DOHH2 (cell line): ENCODE measurements at regions not wholly inside any gene's neighbourhood (a gene's known extent, or its start where the extent isn't known, plus 50 kb on each side); places are given as distances from the start of the nearest gene placed in this dataset.

Experiments
- H3F3A ChIP-seq: fragments of 200-600 bp; sonication (generic), shearing (Covaris generic); 2 replicates; pipeline ENCODE4 v1.6.0; 2016; ENCODE audit warnings: antibody characterized with exemption, mild to moderate bottlenecking; ENCODE audit not compliant: control insufficient read depth, insufficient read depth
- H3K27ac ChIP-seq: fragments of 200-600 bp; sonication (generic); 2 replicates; pipeline ENCODE4 v1.5.1; 2014; ENCODE audit warnings: low read depth, mild to moderate bottlenecking, low read length, moderate library complexity
- H3K27me3 ChIP-seq: fragments of 200-600 bp; sonication (generic); 2 replicates; pipeline ENCODE4 v1.6.1; 2014; ENCODE audit warnings: mild to moderate bottlenecking, low read length, mixed read lengths; ENCODE audit not compliant: control insufficient read depth
- H3K36me3 ChIP-seq: fragments of 200-600 bp; sonication (generic); 2 replicates; pipeline ENCODE4 v1.6.1; 2014; ENCODE audit warnings: mild to moderate bottlenecking, low read length, moderate library complexity, mixed read lengths; ENCODE audit not compliant: control insufficient read depth
- H3K4me1 ChIP-seq: fragments of 200-600 bp; sonication (generic); 2 replicates; pipeline ENCODE4 v1.6.1; 2014; ENCODE audit warnings: mild to moderate bottlenecking, low read length, mixed read lengths; ENCODE audit not compliant: control insufficient read depth
- H3K4me2 ChIP-seq: fragments of 200-600 bp; sonication (generic); 2 replicates; pipeline ENCODE4 v1.6.0; 2014; ENCODE audit warnings: mild to moderate bottlenecking, low read length, moderate library complexity
- H3K4me3 ChIP-seq: fragments of 200-600 bp; sonication (generic); 2 replicates; pipeline ENCODE4 v1.5.1; 2014; ENCODE audit warnings: mild to moderate bottlenecking, low read length, mixed read lengths
- H3K79me2 ChIP-seq: fragments of 200-600 bp; sonication (generic); 2 replicates; pipeline ENCODE4 v1.6.1; 2014; ENCODE audit warnings: mild to moderate bottlenecking, low read length, mixed read lengths; ENCODE audit not compliant: control insufficient read depth
- H3K9me2 ChIP-seq: fragments of 200-600 bp; sonication (generic); replicated peaks from 2 replicates; pipeline ENCODE4 v1.6.1; 2014; ENCODE audit warnings: mild to moderate bottlenecking, low read length, mixed read lengths; ENCODE audit not compliant: control insufficient read depth
- H3K9me3 ChIP-seq: fragments of 200-600 bp; sonication (generic); 2 replicates; pipeline ENCODE4 v1.6.1; 2014; ENCODE audit warnings: antibody characterized with exemption, low read length, mixed read lengths; ENCODE audit not compliant: control insufficient read depth, insufficient read depth
- H4K20me1 ChIP-seq: fragments of 200-600 bp; sonication (generic); 2 replicates; pipeline ENCODE4 v1.6.0; 2014; ENCODE audit warnings: low read depth, mild to moderate bottlenecking, antibody characterized with exemption, low read length, moderate library complexity; ENCODE audit not compliant: control insufficient read depth, insufficient read depth
- CTCF ChIP-seq: fragments of 200-600 bp; sonication (generic); IDR thresholded peaks from one replicate; pipeline ENCODE4 v1.5.1; 2014; ENCODE audit warnings: antibody characterized with exemption, mild to moderate bottlenecking, low read depth, low read length; ENCODE audit not compliant: poor library complexity, severe bottlenecking
- EZH2phosphoT487 ChIP-seq: fragments of 200-600 bp; sonication (generic); IDR thresholded peaks from 2 replicates; pipeline ENCODE4 v1.6.1; 2017; ENCODE audit warnings: borderline replicate concordance, mild to moderate bottlenecking, antibody characterized with exemption, low read length, moderate library complexity, mixed read lengths

GRCh38 chr2:167438206-167438605 is 549.9 kb downstream of the XIRP2 start:
- no peak for TF ChIP-seq CTCF
- no peak for TF ChIP-seq EZH2phosphoT487
- Histone ChIP-seq H3K4me1 (no peaks in the 10 kb centered on the region), H3K36me3 (no peaks in the 10 kb centered on the region), H3K79me2 (no peaks in the 10 kb centered on the region), H3K27ac (no peak overlapping the region), H3F3A (no peaks in the 10 kb centered on the region), H3K4me2 (no peak overlapping the region), H3K27me3 (no peaks in the 10 kb centered on the region), H3K9me2 (no peaks in the 10 kb centered on the region), H3K4me3 (no peak overlapping the region), H3K9me3 (no peaks in the 10 kb centered on the region), H4K20me1 (no peaks in the 10 kb centered on the region)

GRCh38 chr2:167431949-167432348 is 543.7 kb downstream of the XIRP2 start:
- H3K27me3 ChIP-seq: no peaks in the 10 kb centered on the region
- H3K36me3 ChIP-seq: no peaks in the 10 kb centered on the region
- no peaks in the 10 kb centered on the region for H3K79me2 ChIP-seq
- no peaks in the 10 kb centered on the region for H4K20me1 ChIP-seq
- TF ChIP-seq CTCF (no peak), EZH2phosphoT487 (no peak)
- H3K27ac ChIP-seq: no peak overlapping the region
- no peaks in the 10 kb centered on the region for H3F3A ChIP-seq
- no peak overlapping the region for H3K4me2 ChIP-seq
- H3K9me2 ChIP-seq: no peaks in the 10 kb centered on the region
- no peaks in the 10 kb centered on the region for H3K4me1 ChIP-seq
- no peak overlapping the region for H3K4me3 ChIP-seq
- no peaks in the 10 kb centered on the region for H3K9me3 ChIP-seq

GRCh38 chr2:167430447-167430846 is 542.2 kb downstream of the XIRP2 start:
- Histone ChIP-seq H3K36me3 (no peaks in the 10 kb centered on the region), H3K4me3 (no peak overlapping the region), H3K79me2 (no peaks in the 10 kb centered on the region), H3K9me2 (no peaks in the 10 kb centered on the region), H3K9me3 (no peaks in the 10 kb centered on the region; the same call in 1 of the 2 replicates), H4K20me1 (no peaks in the 10 kb centered on the region), H3K27ac (no peak overlapping the region), H3F3A (no peaks in the 10 kb centered on the region), H3K4me1 (no peaks in the 10 kb centered on the region), H3K4me2 (no peak overlapping the region), H3K27me3 (no peaks in the 10 kb centered on the region)
- no peak for TF ChIP-seq CTCF
- TF ChIP-seq EZH2phosphoT487: no peak
